GM10266 (cell line): ENCODE measurements at regions not wholly inside any gene's neighbourhood (a gene's known extent, or its start where the extent isn't known, plus 50 kb on each side); places are given as distances from the start of the nearest gene placed in this dataset.
"Not testable (repeated sequence)": the region's sequence is repeated elsewhere in the genome, so short reads cannot be mapped to it uniquely, and the experiment has no call there.

Experiments
- DNase-seq: peaks from one replicate; pipeline ENCODE4 v3.0.0; 2012; ENCODE audit errors: extremely low spot score
- CTCF ChIP-seq: IDR thresholded peaks from 2 replicates; pipeline ENCODE4 v1.5.1; 2012; ENCODE audit warnings: mild to moderate bottlenecking, low read depth; ENCODE audit not compliant: control insufficient read depth, insufficient read depth; ENCODE audit errors: missing control alignments

GRCh38 chr18:8997634-8998033 lies 104.9 kb upstream of the NDUFV2 start:
- no peak for TF ChIP-seq CTCF
- DNase-seq: no peak

GRCh38 chr18:8998481-8999217 lies 103.8 kb upstream of the NDUFV2 start:
- no peak for DNase-seq
- no peak for TF ChIP-seq CTCF

- no peak for DNase-seq
- no peak for TF ChIP-seq CTCF
Measured at GRCh38 chr18:8999872-9000271, 102.6 kb upstream of the NDUFV2 start.

- no peak for DNase-seq
- TF ChIP-seq CTCF: no peak
Measured at GRCh38 chr18:9000733-9001132, 101.8 kb upstream of the NDUFV2 start.

- TF ChIP-seq CTCF: no peak
- no peak for DNase-seq
Measured at GRCh38 chr18:9001209-9001608, 101.3 kb upstream of the NDUFV2 start.

- TF ChIP-seq CTCF: no peak
- no peak for DNase-seq
Measured at GRCh38 chr18:9003406-9004100, 98.9 kb upstream of the NDUFV2 start.

- not testable (repeated sequence) for DNase-seq
Measured at GRCh38 chr18:9004308-9004707, 98.2 kb upstream of the NDUFV2 start.

- not testable (repeated sequence) for DNase-seq
Measured at GRCh38 chr18:9007700-9008099, 94.8 kb upstream of the NDUFV2 start.
